Globus pallidus (tissue), 1 donor: ENCODE measurements at regions not wholly inside any gene's neighbourhood (a gene's known extent, or its start where the extent isn't known, plus 50 kb on each side); places are given as distances from the start of the nearest gene placed in this dataset.

ENCODE experiments used
- DNase-seq: peaks from one replicate; pipeline ENCODE4 v3.0.0-alpha.2; 2015; ENCODE audit warnings: low spot score

DNA sequence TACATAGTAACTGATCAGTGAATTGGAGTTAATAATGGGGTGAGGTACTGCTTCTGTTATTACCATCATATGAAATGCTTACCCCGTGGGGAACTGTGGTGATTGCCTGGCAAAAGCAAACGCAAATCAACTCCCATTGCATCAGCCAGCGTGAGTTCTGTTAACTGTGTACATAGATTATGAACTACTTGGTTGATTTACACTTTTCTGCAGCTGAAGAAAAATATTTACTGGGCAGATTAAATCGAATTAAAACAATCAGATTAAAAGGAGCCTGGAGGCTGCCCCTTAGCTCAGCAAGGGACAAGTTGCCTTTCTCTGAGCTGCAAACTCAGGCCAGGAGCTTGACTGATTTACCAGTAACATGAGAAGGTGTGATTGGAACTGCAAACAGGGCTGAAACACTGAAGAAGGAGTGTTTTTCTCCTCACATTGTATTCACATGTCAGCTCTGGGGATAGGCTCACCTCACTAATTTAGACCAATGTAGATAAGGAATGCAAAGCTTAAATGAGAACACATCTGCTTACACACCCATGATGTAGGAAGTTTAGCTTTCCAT lies 220.1 kb downstream of the OSR1 start:
- DNase-seq, result no peak

DNA sequence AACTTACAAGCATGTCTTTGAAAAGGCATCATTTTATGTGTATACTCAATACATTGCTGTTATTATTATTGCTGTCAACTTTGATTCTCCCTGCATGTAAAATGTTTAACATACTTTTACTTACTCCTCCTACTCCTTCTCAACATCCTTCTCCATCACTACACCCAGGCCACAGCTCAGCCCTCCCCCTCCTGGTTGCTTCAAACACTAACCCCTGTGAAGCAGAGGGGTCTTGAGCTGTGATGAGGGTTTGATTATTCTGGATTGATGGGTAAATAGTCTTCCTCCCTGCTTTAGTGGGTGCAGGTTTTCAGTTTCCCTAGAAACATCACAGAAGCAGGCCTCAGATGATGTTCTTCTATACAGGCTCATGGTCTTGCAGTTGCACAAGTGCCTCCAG lies 221.0 kb downstream of the OSR1 start:
- DNase-seq, result no peak

DNA sequence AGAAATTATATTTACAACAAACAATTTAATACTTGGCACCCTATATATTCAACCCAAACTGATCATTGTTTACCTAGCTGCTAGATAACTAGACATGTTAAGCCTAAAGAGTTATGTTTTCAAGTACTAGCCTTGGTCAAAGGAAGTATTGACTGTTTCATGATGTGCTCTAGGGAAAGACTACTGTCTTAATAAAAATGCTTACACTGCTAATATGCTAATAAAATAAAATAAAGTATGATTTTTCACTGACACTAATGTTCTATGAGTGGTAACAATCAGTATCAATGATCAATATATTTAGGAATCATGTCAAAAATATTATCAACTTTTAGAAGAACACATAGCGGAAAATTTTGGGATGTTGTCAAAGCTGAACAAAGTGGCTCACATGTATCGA lies 225.5 kb downstream of the OSR1 start:
- DNase-seq, result no peak

DNA sequence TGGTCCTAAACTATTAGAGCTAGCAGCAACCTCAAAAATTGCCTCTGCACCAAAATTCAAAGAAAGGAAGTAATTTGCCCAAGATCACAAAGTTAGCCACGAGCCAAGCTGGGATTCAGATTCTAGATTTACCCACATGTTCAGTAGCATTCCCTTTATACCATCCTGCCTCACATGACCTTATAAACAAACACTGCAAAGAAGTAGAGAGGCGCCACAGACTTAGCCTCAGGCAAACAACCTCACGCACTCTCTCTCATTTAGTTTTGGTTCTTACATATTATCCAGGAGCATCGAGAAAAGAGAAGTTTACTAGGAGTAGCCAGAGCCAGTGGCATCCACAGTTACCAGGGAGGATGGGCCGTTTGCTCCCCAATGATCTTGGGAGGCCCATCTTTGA lies 226.6 kb downstream of the OSR1 start:
- DNase-seq, result no peak

DNA sequence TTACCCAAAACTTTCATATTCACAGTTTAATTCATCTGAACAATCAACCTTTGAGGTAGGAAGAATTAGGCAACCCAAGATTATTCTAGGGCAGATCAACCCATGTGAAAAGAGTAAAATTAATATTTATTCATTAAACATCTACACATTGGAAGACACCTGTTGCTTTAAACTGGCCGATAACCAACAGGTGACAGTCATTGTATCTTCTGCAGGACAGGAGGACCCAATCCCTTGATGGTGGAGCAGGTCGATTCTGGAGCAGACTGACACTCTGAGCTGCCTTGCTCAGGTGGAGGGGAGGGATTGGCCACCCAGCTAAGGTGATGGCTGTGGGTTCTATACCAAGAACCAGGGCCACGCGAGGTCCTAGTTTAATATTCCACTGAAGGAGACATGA lies 230.3 kb downstream of the OSR1 start:
- no peak for DNase-seq

DNA sequence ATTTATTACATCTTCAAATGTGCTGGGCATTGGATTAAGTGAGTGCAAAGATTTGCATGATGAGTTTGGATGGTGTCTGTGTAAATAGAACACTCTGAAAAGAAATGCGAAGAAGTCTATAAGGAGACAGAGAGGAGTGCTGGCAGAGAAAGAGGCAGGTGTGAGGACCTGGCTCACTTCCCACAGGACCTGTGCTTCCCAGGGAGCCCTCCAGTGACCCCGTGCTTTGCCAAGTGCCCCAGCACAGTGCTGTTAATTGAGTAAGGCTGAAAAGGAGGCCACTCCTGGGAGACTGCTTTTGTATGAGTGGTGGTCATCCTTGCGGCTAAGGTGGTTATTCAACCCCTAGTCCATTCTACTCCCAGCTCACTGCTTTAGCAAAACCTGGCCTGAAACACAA lies 230.8 kb downstream of the OSR1 start:
- no peak for DNase-seq

DNA sequence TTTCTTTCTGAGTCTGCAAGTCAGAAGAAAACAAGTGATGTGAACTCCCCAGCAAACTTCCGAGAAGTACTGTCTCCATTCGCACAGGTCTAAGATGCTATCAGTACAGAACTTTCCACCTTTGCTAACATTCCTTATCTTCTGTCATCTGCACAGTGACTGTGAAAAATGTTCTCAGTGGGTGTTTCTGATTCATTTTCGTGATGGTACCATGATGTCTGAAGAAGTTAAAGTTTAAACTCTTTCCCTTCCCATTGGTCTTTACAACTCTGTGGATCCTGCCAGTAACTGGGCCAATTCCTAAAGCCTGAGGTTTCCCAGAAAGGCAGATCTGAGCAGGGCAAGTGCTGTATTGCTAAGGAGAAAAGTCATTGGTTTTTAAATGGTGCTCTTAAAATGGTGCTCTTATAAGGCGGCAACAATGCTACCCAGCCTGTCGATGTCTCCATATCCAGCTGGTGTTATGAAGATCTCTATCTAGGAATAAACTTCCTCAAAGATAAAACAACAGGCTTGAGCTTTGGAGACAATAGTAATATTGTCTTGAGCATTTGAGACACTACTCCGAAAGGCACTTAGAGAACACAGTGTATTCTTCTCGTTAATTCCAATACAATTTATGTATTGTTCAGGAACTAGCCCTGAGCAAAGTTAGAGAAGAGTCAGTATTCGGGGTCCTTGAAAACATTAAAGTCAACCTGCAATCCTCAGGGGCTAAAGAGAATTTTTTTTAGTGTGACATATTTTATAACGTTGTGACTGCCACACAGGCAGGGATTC lies 232.3 kb downstream of the OSR1 start:
- DNase-seq, result no peak

DNA sequence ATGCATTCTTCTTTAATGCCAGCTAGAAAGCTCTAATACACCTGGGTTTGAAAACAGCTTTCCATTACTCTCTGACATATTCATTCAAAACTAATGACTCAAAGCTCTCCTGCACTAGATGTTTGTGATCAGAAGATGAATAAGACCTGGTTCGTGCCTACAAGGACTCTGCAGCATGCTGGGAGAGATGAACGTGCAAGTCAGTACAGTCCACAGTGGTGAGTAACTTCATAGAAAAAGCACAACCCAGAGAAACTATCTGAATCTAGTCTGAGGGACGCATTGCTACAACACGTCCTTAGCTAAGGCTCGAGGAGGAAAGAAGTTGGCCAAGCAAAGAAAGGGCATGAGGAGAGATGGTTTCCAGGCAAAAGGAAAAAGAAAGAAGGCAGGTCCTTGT lies 234.3 kb downstream of the OSR1 start:
- DNase-seq, result no peak

DNA sequence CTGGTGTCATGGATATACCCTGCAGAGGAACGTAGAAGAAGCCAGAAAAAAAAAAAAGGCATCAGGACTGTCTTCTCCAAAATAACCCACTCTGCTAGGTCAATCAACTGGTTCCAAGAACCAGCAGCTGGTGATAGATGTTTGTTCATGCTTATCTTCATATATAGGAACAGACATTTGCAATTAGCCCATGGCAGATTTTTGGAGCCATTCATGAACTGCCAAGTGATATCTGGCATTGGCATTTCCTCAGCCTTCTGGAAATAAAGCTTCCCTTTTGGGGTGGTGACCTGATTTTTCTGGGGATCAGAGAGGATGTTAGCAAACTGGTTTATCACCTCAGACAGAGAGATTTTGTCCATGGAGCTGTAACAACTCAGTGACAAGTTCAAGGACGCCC lies 234.9 kb downstream of the OSR1 start:
- DNase-seq, result no peak

DNA sequence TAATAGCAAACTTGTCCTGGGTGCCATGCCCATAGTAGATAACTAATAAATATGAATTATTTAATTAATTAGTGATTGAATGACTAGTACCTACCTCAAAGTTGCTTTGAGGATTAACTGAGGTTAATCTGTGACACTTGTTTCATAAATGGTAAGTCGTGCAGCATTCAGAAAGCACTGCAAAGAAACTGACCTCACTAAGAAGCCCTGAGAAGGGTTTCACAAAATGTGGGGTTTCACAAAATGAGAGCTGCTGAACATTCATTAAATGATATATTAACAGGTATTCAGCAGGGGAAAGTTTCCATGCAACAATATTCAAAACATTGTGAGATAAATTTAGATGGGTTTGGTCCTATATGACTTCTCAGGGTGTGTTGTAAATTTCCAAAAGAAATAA lies 236.2 kb downstream of the OSR1 start:
- no peak for DNase-seq

DNA sequence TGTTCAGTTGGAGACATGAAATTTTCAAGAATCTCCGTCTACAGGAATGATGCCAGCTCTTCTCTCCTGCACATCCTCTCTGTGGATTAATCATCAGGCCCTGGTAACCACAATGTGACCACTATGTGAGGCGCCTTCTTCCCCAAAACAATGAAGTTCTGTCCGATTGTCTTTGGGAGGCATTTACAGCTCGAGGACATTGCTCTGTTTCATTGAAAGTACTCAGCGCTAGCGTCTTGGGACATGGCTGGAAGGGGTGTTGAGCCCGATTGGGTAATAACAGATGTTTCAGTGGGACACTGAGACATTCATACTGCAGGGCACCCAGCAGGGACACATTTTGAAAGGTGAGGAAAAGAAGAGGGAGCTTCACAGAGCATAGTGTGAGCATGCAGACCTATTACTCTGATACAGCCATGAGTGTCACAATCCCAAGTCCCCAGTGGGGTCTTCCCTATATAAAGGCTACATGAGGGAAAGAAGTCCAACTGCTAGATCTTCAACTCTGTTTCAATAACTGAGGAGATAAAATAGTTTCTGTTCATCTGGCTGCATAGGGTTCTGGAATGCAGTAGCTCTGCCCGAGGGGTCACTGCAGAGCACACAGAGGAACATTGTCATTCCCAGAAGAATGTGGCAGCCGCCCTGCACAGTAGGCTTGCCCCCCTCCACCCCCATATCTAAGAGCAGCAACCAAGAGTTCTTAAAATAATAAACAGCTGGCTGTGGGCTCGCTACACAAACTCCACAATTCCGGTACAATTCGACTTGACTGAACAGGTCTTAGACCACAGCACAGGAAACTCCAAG lies 237.3 kb downstream of the OSR1 start:
- DNase-seq, result peak; percentile 87

DNA sequence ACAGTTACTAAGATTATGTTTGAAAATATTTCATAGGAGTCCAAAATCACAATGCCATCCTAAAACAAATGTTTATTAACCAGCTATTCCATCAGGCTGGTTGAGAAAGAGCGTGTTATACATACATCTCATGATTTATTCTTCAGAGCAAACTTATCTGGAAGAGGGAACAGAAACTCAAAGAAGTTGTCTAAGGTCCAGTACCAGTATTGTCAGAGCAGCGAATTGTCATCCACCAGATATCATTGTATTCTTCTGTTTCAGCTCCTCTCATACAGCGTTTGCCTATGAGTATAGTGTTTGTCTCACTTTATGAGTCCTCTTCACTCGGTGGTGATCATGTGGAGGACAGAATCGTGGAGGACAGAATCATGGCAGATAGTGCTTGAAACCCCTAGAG lies 238.2 kb downstream of the OSR1 start:
- DNase-seq, result peak; percentile 58

DNA sequence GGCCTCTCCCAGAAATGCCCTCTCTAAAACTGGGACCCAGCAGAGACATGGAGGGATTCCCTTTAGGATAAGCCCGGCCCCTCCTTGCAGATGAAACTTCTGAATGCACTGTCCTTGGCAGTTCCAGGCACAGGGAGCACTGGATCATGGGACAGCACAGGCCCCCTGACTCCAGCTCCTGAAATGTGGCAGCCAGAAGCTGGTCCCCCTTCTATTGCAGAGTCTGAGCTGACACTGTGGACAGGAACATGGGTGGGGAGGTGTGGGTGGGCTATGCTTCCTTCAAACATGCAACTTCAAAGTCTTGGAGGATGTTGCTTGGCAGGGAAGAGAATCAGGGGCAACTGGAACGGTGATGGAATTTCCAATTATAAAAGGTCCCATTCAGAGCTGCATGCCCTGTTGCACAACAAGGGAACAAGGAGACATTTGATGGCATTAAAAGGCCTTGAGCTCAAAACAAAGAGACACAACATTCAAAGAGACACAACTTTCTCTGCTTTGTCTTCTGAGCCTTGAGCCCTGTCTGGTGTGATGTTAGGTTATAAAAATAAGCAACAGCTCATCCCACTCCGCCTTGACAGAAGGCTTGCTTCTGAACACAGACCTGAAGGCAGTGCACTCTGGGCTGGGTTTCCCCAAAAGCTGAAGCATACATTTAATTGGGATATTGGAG lies 239.0 kb downstream of the OSR1 start:
- DNase-seq, result peak; percentile 83

DNA sequence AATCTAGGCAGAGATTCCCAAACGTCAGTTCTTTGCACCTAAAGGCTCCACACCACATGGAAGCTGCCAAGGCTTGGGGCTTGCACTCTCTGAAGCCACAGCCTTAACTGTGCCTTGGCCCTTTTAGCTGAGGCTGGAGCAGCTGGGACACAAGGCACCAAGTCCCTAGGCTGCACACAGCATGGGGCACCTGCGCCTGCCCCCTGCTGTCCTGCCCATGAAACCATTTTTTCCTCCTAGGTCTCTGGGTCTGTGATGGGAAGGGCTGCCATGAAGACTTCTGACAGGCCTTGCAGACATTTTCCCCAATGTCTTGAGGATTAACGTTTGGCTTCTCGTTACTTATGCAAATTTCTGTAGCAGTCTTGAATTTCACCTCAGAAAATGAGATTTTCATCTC lies 241.5 kb downstream of the OSR1 start:
- no peak for DNase-seq

DNA sequence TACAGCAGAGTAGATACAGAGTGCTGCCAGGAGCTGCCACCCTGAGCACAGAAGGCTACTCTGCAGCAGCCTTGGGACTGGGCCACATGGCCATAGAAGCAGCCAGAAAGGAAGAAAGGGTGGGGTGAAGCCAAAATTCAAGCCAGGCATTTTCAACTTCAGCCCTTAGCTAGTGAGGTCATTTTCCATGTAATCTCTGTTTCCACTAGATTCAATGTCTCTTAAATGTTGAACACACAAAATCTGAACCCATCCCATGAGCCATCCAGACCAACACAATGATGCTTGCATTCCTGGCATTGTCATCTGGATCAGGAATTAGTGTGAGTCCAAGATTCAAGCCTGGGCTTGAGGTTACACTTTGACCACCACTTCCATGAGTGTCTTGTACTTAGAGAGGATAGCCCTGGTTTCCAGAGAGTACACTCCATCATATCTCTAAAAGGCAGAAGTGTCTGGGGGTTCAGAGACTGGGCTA lies 243.6 kb downstream of the OSR1 start:
- DNase-seq, result no peak

DNA sequence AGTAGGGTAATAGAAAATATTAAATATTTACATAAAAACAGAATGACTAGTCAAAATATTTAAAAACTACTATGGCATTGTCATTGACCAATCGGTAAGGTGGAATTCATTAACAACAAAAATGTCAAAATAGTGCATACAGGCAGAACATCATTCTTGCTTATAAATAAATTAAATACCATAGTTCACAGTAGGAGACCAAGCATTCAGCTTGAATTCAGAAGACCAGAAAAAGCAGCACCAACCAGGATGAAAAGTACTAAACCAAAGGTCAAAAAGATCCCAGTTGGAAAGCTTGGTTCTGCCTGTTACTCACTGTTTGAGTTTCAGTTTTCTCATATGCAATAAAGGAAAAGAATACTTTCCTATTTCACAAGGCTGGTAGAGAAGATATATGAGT lies 244.3 kb downstream of the OSR1 start:
- DNase-seq, result no peak

DNA sequence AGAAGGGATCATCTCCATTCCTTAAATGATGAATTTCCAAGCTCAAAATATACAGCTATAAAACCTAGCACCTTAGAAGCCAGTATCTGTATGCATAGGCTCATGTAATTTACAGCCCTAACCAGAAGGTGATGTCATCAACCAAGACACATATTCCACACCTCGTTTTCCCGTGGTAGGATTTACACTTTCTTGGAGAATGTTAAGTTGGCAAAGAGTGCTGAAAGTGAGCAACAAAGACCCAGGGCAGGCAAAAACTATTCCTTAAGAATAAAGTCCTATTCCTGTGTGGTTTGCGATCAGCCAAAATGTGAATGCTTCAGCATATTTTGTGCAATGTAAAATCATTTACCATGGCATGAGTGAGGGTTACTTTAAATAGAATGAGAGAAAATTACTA lies 247.1 kb downstream of the OSR1 start:
- no peak for DNase-seq

DNA sequence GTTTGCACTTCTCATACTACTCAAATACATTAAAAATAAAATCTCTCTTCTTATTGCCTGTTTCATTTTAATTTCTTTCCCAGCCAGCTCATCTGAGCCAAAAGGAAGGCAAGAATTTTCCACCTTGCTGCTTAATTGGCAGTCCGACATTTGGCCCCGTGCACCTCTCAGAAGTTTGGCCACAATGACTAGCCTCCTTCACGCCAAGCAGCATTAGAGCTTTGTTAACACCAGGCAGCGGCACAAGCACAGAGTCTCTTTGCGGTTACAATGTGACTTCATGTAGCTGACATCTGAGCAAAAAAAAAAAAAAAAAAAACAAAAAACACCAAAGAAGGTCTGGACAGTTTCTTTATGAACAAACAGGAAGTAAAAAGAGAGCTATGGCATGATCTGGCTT lies 248.9 kb downstream of the OSR1 start:
- peak; percentile 20 for DNase-seq

DNA sequence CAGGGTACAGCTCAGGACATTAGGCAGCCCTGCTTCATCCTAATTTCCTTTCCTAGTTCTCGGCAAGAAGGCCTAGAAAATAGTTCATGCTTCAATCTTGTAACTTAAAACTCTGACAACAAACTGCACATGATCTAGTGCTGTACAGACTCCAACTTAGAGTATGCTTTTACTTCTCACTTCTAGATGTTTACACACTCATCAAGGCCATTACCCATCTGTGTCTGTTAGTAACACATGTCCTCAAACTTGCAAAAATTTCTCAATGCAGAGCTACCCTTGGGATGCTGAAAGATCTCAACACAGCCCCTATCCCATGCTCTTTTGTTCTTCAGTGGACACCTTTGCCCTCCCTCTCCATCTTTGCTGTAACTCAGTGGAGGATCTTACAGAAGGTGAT lies 252.0 kb downstream of the OSR1 start:
- DNase-seq, result no peak

DNA sequence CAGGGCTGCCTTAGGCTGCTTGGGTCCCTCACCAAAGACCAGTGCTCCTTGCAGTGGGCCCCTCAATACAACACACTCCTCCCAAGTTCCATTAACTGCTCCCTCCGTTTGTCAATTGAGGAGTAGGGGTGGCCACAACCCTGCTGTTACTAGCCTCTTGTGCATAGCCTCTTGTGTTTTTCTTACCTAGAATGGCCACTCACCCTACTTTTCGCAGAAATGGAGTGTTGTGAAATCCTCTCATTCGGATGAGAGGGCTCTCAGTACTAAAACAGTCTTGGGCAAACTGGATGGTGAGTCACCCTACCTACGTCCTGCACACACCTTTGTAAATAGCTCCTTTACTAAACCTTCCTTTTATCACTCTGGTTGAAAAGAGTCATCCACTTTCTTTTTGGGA lies 253.9 kb downstream of the OSR1 start:
- DNase-seq, result no peak

DNA sequence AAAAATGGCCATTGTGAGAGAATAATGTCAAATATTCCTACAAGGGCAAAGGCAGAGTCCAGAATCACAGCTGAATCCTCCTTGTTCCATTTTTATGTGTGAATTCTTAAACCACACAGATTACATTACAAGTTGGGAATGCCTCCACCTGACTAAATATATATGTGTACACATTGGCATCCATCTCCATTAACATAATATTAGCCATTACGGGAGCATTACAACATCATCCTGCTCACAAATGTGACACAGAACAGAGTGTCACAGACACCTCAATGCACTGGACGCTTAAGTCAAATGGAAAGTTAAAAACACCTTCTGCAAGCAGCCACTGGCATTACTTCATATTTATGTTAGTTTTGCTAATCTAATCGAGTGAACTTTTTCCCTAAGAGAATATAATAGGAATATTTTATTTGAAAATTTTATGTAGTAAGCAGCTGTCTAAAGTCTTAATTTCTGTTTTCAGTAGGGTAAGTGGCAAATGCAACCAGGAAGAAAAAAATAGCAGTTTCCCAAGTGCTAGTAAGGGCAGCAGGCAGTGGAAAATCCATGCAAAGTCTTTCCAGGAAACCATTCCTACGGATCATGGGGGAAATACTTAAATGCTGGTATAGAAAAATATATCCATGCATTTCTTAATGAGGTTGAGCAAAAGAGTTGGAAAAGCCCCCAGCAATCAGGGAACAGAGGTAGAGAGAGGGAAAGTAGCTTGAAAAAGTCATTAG lies 255.6 kb downstream of the OSR1 start:
- no peak for DNase-seq

DNA sequence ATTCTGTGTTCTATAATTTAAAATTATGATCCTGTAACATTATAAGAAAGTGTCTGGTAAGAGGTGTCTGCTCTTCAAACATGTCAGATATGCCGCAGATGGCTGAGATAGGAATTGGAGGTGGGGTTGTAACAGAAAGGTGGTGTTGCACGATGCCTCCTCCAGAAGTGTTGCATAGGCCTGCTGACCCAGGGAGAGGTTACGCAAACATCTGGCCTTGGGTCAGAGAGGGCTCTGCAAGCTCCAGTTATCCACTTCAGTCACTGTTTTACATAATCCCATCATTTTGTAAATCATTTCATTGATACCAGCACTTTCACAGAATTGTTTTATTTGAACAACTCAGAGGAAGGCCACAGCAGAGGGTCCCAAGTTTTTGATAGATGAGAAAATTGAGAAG lies 256.5 kb downstream of the OSR1 start:
- DNase-seq, result no peak
